Activated CD4-positive, alpha-beta memory T cell treated with anti-CD3 and anti-CD28 coated beads, Interleukin-2, amount 10 ng/mL, durations not matched to agents 7 days and 5 days (primary cell): ENCODE measurements at regions not wholly inside any gene's neighbourhood (a gene's known extent, or its start where the extent isn't known, plus 50 kb on each side); places are given as distances from the start of the nearest gene placed in this dataset.
A peak's percentile ranks its signal among the peaks of the same experiment; 100 is the strongest.
"Not testable (repeated sequence)": the region's sequence is repeated elsewhere in the genome, so short reads cannot be mapped to it uniquely, and the experiment has no call there.

Experiments
- CTCF ChIA-PET: fragments of 350-600 bp; sonication (Branson Sonifier 250); formaldehyde crosslinking; loops from one replicate; lab custom pipeline; 2021; ENCODE audit warnings: antibody characterized with exemption, inconsistent platforms; lab: Charles Lee
- POLR2A ChIA-PET: fragments of 350-600 bp; sonication (Branson Sonifier 250); formaldehyde crosslinking; loops from one replicate; lab custom pipeline; 2021; ENCODE audit warnings: antibody characterized with exemption; lab: Charles Lee
- DNase-seq: peaks from one replicate; pipeline ENCODE4 v3.0.0-alpha.2; 2020
- H3K27ac Mint-ChIP-seq: one replicate; pipeline ENCODE4 v1.8.0; 2021; ENCODE audit warnings: mild to moderate bottlenecking, mixed read lengths
- H3K27me3 Mint-ChIP-seq: one replicate; pipeline ENCODE4 v1.8.0; 2021; ENCODE audit warnings: mixed read lengths
- H3K36me3 Mint-ChIP-seq: one replicate; pipeline ENCODE4 v1.8.0; 2021; ENCODE audit warnings: low read depth, mixed read lengths
- H3K4me1 Mint-ChIP-seq: one replicate; pipeline ENCODE4 v1.8.0; 2021; ENCODE audit warnings: mixed read lengths
- H3K4me3 Mint-ChIP-seq: one replicate; pipeline ENCODE4 v1.8.0; 2021; ENCODE audit warnings: mild to moderate bottlenecking, mixed read lengths
- H3K9me3 Mint-ChIP-seq: one replicate; pipeline ENCODE4 v1.8.0; 2021; ENCODE audit warnings: mixed read lengths

GRCh38 chr1:146396242-146396641, 167.4 kb upstream of the NOTCH2NLA start:
- H3K9me3 Mint-ChIP-seq, H3K27me3 Mint-ChIP-seq, CTCF ChIA-PET, H3K27ac Mint-ChIP-seq, H3K4me3 Mint-ChIP-seq, POLR2A ChIA-PET, DNase-seq, H3K36me3 Mint-ChIP-seq: not testable (repeated sequence)
- H3K4me1 Mint-ChIP-seq, result peaks cover 21% of the 10 kb centered on the region

GRCh38 chr1:146393796-146394195, 165.0 kb upstream of the NOTCH2NLA start:
- H3K27me3 Mint-ChIP-seq, DNase-seq, H3K4me1 Mint-ChIP-seq, H3K36me3 Mint-ChIP-seq, POLR2A ChIA-PET, H3K27ac Mint-ChIP-seq, CTCF ChIA-PET, H3K9me3 Mint-ChIP-seq, H3K4me3 Mint-ChIP-seq: not testable (repeated sequence)

DNA sequence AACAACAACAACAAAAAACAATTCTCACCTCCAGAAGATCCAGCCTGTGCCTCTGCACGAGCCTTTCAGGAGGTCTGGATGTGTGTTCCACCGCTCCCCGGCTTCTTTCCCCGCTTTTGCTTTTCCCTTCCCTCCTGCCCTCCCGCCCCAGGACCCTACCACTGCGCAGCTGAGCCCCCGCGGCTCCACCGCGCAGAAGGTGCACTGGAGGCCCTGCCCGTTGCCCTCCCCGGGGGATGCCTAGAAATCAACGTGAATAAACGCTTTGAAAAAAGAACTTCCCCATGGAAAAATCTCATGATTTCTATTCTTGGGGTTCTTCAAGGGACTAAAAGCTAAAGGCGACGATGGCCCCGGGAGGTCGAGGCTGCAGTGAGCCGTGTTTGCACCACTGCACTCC, 164.3 kb upstream of the NOTCH2NLA start:
- H3K27me3 Mint-ChIP-seq, H3K36me3 Mint-ChIP-seq, POLR2A ChIA-PET, H3K4me1 Mint-ChIP-seq, DNase-seq, H3K9me3 Mint-ChIP-seq, H3K27ac Mint-ChIP-seq, H3K4me3 Mint-ChIP-seq, CTCF ChIA-PET: not testable (repeated sequence)

GRCh38 chr1:146389178-146389577, 160.4 kb upstream of the NOTCH2NLA start:
- POLR2A ChIA-PET, H3K27me3 Mint-ChIP-seq, H3K27ac Mint-ChIP-seq, CTCF ChIA-PET, H3K9me3 Mint-ChIP-seq, DNase-seq, H3K4me3 Mint-ChIP-seq, H3K36me3 Mint-ChIP-seq: not testable (repeated sequence)
- H3K4me1 Mint-ChIP-seq, result peaks cover 16% of the 10 kb centered on the region

GRCh38 chr1:146387750-146388469, 159.1 kb upstream of the NOTCH2NLA start:
- H3K27me3 Mint-ChIP-seq, H3K9me3 Mint-ChIP-seq, H3K36me3 Mint-ChIP-seq, CTCF ChIA-PET: not testable (repeated sequence)
- H3K4me3 Mint-ChIP-seq, result peak overlapping the region; percentile 84
- peaks cover 16% of the 10 kb centered on the region for H3K4me1 Mint-ChIP-seq
- H3K27ac Mint-ChIP-seq, result peak overlapping the region; percentile 99
- DNase-seq, result peak; percentile 27
- POLR2A ChIA-PET, result interaction anchor here (0.6 to 1.5 kb wide), 6 partner anchors 9 to 1841 kb away, joined by 5 to 69 read pairs (median 11); no protein-coding TSS in a partner anchor

DNA sequence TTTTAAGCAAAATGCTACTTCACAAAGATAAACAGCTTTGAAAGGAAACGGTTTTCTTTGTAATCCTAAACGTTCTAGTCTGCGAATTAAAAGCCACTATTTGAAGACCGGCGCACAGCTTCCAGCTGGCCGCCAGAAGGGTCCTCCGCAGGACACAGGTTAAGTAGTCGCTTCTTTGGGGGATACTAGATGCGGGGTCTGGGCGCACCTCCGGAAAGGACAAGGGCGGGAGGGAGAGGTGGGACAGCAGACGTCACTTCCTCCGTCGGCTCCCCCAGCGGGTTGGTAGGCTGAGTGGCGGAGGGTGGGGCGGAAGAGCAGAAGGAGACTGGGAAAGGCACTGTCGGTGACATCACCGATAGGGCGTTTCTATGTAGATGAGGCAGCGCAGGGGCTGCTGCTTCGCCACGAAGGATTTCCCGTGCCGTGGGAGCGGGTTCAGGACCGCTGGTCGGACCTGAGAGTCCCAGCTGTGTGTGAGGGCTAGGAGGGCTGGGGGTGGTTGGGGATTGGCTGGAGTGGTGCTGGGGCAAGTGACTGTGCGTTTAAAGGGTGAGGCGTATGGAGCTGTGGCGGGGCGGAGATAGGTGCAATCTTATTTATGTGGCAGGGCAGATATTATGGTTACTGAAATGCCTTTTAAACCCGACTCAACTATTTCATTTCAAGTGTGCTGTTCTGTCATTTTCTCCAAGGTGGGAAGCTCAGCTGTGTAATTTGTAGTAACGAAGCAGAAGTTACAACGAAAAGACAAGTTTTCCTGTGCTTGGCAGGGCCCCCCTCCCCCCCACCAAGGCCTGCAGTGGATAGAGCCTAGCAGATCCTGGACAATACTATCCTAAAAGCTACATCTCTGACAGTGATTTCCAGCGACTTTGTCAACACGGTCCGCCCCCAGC, 158.3 kb upstream of the NOTCH2NLA start:
- CTCF ChIA-PET, H3K27me3 Mint-ChIP-seq, H3K9me3 Mint-ChIP-seq, H3K36me3 Mint-ChIP-seq: not testable (repeated sequence)
- Mint-ChIP-seq H3K4me3 (peak overlapping the region; percentile 84), H3K4me1 (peaks cover 16% of the 10 kb centered on the region), H3K27ac (peak overlapping the region; percentile 99)
- POLR2A ChIA-PET, result interaction anchor here (0.6 to 1.5 kb wide), 6 partner anchors 8 to 1841 kb away, joined by 5 to 69 read pairs (median 11); no protein-coding TSS in a partner anchor
- DNase-seq, result peak; percentile 70

DNA sequence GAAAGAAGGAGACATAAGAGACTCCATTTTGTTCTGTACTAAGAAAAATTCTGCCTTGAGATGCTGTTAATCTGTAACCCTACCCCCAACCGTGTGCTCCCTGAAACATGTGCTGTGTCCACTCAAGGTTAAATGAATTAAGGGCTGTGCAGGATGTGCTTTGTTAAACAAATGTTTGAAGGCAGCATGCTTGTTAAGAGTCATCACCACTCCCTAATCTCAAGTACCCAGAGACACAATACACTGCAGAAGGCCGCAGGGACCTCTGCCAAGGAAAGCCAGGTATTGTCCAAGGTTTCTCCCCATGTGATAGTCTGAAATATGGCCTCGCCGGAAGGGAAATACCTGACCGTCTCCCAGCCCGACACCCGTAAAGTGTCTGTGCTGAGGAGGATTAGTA, 152.4 kb upstream of the NOTCH2NLA start:
- CTCF ChIA-PET, H3K27ac Mint-ChIP-seq, H3K36me3 Mint-ChIP-seq, H3K4me3 Mint-ChIP-seq, H3K9me3 Mint-ChIP-seq, POLR2A ChIA-PET, DNase-seq, H3K27me3 Mint-ChIP-seq: not testable (repeated sequence)
- peaks cover 13% of the 10 kb centered on the region for H3K4me1 Mint-ChIP-seq

DNA sequence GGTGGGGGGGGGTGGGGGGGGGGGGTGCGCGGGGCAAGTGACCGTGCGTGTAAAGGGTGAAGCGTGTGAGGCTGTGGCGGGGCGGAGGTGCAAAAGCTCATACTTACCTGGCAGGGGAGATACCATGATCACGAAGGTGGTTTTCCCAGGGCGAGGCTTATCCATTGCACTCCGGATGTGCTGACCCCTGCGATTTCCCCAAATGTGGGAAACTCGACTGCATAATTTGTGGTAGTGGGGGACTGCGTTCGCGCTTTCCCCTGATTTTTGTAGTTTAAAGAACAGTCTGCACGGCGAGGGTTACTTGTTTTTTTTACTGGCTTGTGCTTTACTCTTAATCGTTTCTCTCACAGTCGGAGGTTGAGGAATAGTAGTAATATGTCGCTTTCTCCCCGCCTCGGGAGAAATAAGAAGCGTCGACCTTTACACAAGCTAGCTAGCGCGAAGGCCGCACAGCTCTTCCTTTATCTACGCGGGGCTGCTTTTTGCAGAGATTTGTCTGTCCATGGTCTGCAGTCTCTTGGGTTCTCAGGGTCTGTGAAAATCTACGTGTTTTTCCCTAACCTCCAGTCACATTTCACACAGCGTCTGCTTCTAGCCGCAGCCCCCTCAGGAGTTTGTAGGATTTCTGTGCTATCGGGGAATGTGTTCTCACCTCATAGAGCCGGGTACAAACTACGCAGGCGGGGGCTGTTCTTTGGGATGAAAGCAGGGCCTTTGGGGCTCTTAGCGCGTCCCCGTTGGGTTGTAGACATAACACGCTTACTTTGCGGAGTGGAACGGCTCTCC, 148.1 kb upstream of the NOTCH2NLA start:
- peak; percentile 79 for DNase-seq
- CTCF ChIA-PET, H3K36me3 Mint-ChIP-seq, H3K27me3 Mint-ChIP-seq, H3K9me3 Mint-ChIP-seq: not testable (repeated sequence)
- POLR2A ChIA-PET, result interaction anchor here (0.9 to 1.8 kb wide), 5 partner anchors 10 to 1831 kb away, joined by 3 to 69 read pairs (median 4); no protein-coding TSS in a partner anchor
- peaks cover 23% of the 10 kb centered on the region for H3K4me1 Mint-ChIP-seq
- H3K4me3 Mint-ChIP-seq, result peak overlapping the region; percentile 87
- H3K27ac Mint-ChIP-seq, result peak overlapping the region; percentile 96

DNA sequence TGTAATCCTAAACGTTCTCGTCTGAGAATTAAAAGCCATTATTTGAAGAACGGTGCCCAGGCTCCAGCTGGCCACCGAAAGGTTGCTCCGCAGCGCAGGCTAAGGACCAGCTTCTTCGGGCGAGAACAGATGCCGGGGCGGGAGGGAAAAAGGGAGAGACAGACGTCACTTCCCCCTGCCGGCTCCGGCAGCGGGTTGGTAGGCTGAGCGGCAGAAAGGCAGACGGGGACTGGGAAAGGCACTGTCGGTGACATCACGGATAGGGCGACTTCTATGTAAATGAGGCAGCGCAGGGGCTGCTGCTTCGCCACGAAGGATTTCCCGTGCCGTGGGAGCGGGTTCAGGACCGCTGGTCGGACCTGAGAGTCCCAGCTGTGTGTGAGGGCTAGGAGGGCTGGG, 147.5 kb upstream of the NOTCH2NLA start:
- Mint-ChIP-seq H3K27ac (peak overlapping the region; percentile 96), H3K4me3 (peak overlapping the region; percentile 87), H3K4me1 (peaks cover 23% of the 10 kb centered on the region)
- DNase-seq, result peak; percentile 88
- H3K36me3 Mint-ChIP-seq, H3K27me3 Mint-ChIP-seq, H3K9me3 Mint-ChIP-seq, CTCF ChIA-PET: not testable (repeated sequence)
- POLR2A ChIA-PET, result interaction anchor here (1.0 to 1.8 kb wide), 4 partner anchors 11 to 1830 kb away, joined by 3 to 69 read pairs (median 11); no protein-coding TSS in a partner anchor

- H3K27me3 Mint-ChIP-seq, CTCF ChIA-PET, POLR2A ChIA-PET, DNase-seq, H3K27ac Mint-ChIP-seq, H3K4me3 Mint-ChIP-seq, H3K9me3 Mint-ChIP-seq, H3K36me3 Mint-ChIP-seq: not testable (repeated sequence)
- peaks cover 23% of the 10 kb centered on the region for H3K4me1 Mint-ChIP-seq
Observed at GRCh38 chr1:146375108-146375507, 146.3 kb upstream of the NOTCH2NLA start.

DNA sequence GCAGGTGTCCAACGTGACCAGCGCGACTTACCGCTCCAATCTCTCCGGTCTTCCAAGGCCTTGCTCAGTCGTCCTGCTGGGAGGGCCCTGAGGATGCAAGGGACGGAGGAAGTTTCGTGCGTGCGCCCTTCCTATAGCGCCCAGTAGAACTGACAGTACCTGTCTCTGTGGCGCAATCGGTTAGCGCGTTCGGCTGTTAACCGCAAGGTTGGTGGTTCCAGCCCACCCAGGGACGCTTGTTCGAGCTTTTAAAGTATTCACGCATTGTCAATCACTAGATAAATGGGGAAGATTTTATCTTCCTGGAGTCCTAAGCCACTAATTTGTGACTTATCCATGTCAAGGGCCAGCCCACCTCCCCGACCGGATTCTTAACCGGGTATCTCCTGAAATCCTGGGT, 141.1 kb upstream of the NOTCH2NLA start:
- H3K27me3 Mint-ChIP-seq, POLR2A ChIA-PET, H3K36me3 Mint-ChIP-seq, H3K4me1 Mint-ChIP-seq, CTCF ChIA-PET, H3K9me3 Mint-ChIP-seq: not testable (repeated sequence)
- peak; percentile 56 for DNase-seq
- Mint-ChIP-seq H3K4me3 (peak overlapping the region; percentile 75), H3K27ac (peak overlapping the region; percentile 69)

- H3K4me1 Mint-ChIP-seq, H3K27me3 Mint-ChIP-seq, H3K27ac Mint-ChIP-seq, H3K36me3 Mint-ChIP-seq, H3K9me3 Mint-ChIP-seq, H3K4me3 Mint-ChIP-seq, CTCF ChIA-PET, POLR2A ChIA-PET, DNase-seq: not testable (repeated sequence)
Observed at GRCh38 chr1:146355373-146355772, 126.6 kb upstream of the NOTCH2NLA start.

DNA sequence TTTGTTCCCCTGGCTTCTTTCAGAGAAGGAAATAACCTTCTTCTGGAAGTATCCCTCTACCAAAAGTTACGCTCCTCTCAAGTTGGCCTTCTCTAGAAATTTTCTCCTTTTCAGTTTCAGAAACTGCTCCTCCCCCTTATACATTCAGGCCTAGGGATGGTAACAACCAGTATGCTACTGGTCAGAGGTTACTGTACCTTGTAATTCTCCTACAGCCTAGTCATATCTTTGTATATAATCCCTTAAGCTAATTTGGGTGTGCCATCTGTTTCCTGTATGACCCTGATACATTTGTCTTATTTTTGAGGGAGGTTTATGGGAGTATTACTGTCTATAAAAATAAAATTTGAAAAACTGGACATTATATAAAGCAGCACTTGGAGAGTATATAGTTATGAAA, 98.0 kb upstream of the NOTCH2NLA start:
- H3K4me3 Mint-ChIP-seq, H3K9me3 Mint-ChIP-seq, H3K4me1 Mint-ChIP-seq, H3K27me3 Mint-ChIP-seq, POLR2A ChIA-PET, CTCF ChIA-PET, DNase-seq, H3K27ac Mint-ChIP-seq, H3K36me3 Mint-ChIP-seq: not testable (repeated sequence)
